ENCODE measurements at regions not wholly inside any gene's neighbourhood (a gene's known extent, or its start where the extent isn't known, plus 50 kb on each side); places are given as distances from the start of the nearest gene placed in this dataset.

DNA sequence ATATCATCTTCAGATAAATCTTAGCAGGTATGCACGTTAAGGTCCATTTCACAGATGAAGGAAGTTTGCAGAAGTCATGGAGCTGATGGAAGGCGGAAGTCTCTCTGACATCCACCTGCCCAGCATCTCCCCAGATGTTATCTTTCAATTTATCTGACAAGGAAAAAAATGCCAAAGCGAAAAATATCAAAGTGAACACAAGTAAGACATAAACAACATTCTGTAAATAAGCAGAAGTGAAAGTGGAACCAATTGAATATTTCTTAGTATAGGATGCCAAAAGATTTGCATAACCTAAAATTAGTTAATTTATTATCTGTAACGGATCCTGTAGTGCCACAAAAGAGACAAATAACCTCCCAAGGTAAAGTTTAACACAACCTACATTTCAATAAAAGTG, 73.6 kb upstream of the NEBL start:
- TF ChIP-seq CTCF (conservative IDR thresholded peaks at IDR 0.05 in 1 of 2, IDR thresholded peaks at IDR 0.05 in 1 of 2; ENCODE audit: low read depth in 1 of 2, low read length in 2 of 2) (no peak), EZH2 (IDR thresholded peaks at IDR 0.05; ENCODE audit: low read length, missing control alignments) (no peak)

GRCh38 chr10:20970044-20970443, 72.9 kb upstream of the NEBL start:
- H3K27me3 ChIP-seq (ENCODE audit: control insufficient read depth, insufficient read depth, low read length), result no peaks in the 10 kb centered on the region
- no peak overlapping the region for H2AFZ ChIP-seq (ENCODE audit: low read length)
- TF ChIP-seq EZH2 (IDR thresholded peaks at IDR 0.05; ENCODE audit: low read length, missing control alignments) (no peak), CTCF (conservative IDR thresholded peaks at IDR 0.05 in 1 of 2, IDR thresholded peaks at IDR 0.05 in 1 of 2; ENCODE audit: low read depth in 1 of 2, low read length in 2 of 2) (no peak)
- no peak overlapping the region for H3K27ac ChIP-seq (ENCODE audit: insufficient read depth, low read length)
- H3K4me2 ChIP-seq (ENCODE audit: extremely low read depth, insufficient read depth, low read length), result no peak overlapping the region
- no peaks in the 10 kb centered on the region for H3K4me1 ChIP-seq (ENCODE audit: control insufficient read depth, extremely low read depth, insufficient read depth, low read length)
- no peaks in the 10 kb centered on the region for H4K20me1 ChIP-seq (ENCODE audit: control insufficient read depth, extremely low read depth, insufficient read depth, low read length)
- H3K9ac ChIP-seq (ENCODE audit: insufficient read depth, low read length), result no peak overlapping the region
- DNase-seq (ENCODE audit: low read depth in 2 of 2), result peak; percentile 43 to 69
- H3K79me2 ChIP-seq (ENCODE audit: control insufficient read depth, insufficient read depth, low read length), result no peaks in the 10 kb centered on the region
- no peaks in the 10 kb centered on the region for H3K9me3 ChIP-seq (ENCODE audit: control insufficient read depth, insufficient read depth, low read depth, low read length)
- no peaks in the 10 kb centered on the region for H3K36me3 ChIP-seq (ENCODE audit: control insufficient read depth, insufficient read depth, low read length)
- H3K4me3 ChIP-seq (replicated peaks in 1 of 4; ENCODE audit: control extremely low read depth in 1 of 4, insufficient read depth in 1 of 4, low read depth in 3 of 4, low read length in 4 of 4), result no peak overlapping the region

More for the DNA sequence above, 73.6 kb upstream of the NEBL start:
- DNase-seq (ENCODE audit: low read depth in 2 of 2), result no peak
- H3K79me2 ChIP-seq (ENCODE audit: control insufficient read depth, insufficient read depth, low read length), result no peaks in the 10 kb centered on the region
- H3K9ac ChIP-seq (ENCODE audit: insufficient read depth, low read length), result no peak overlapping the region
- H3K27ac ChIP-seq (ENCODE audit: insufficient read depth, low read length), result no peak overlapping the region
- no peaks in the 10 kb centered on the region for H3K27me3 ChIP-seq (ENCODE audit: control insufficient read depth, insufficient read depth, low read length)
- H3K36me3 ChIP-seq (ENCODE audit: control insufficient read depth, insufficient read depth, low read length), result no peaks in the 10 kb centered on the region
- no peaks in the 10 kb centered on the region for H4K20me1 ChIP-seq (ENCODE audit: control insufficient read depth, extremely low read depth, insufficient read depth, low read length)
- H3K4me2 ChIP-seq (ENCODE audit: extremely low read depth, insufficient read depth, low read length), result no peak overlapping the region
- no peak overlapping the region for H3K4me3 ChIP-seq (replicated peaks in 1 of 4; ENCODE audit: control extremely low read depth in 1 of 4, insufficient read depth in 1 of 4, low read depth in 3 of 4, low read length in 4 of 4)
- H3K4me1 ChIP-seq (ENCODE audit: control insufficient read depth, extremely low read depth, insufficient read depth, low read length), result no peaks in the 10 kb centered on the region
- no peaks in the 10 kb centered on the region for H3K9me3 ChIP-seq (ENCODE audit: control insufficient read depth, insufficient read depth, low read depth, low read length)
- no peak overlapping the region for H2AFZ ChIP-seq (ENCODE audit: low read length)

- TF ChIP-seq CTCF (conservative IDR thresholded peaks at IDR 0.05 in 1 of 2, IDR thresholded peaks at IDR 0.05 in 1 of 2; ENCODE audit: low read depth in 1 of 2, low read length in 2 of 2), result no peak
- no peak for TF ChIP-seq EZH2 (IDR thresholded peaks at IDR 0.05; ENCODE audit: low read length, missing control alignments)
- Histone ChIP-seq H3K79me2 (ENCODE audit: control insufficient read depth, insufficient read depth, low read length) (no peaks in the 10 kb centered on the region), H3K9me3 (ENCODE audit: control insufficient read depth, insufficient read depth, low read depth, low read length) (no peaks in the 10 kb centered on the region), H4K20me1 (ENCODE audit: control insufficient read depth, extremely low read depth, insufficient read depth, low read length) (no peaks in the 10 kb centered on the region), H3K4me2 (ENCODE audit: extremely low read depth, insufficient read depth, low read length) (no peak overlapping the region), H3K27ac (ENCODE audit: insufficient read depth, low read length) (no peak overlapping the region), H3K4me3 (replicated peaks in 1 of 4; ENCODE audit: control extremely low read depth in 1 of 4, insufficient read depth in 1 of 4, low read depth in 3 of 4, low read length in 4 of 4) (no peak overlapping the region), H2AFZ (ENCODE audit: low read length) (no peak overlapping the region), H3K36me3 (ENCODE audit: control insufficient read depth, insufficient read depth, low read length) (no peaks in the 10 kb centered on the region), H3K4me1 (ENCODE audit: control insufficient read depth, extremely low read depth, insufficient read depth, low read length) (no peaks in the 10 kb centered on the region), H3K9ac (ENCODE audit: insufficient read depth, low read length) (no peak overlapping the region), H3K27me3 (ENCODE audit: control insufficient read depth, insufficient read depth, low read length) (no peaks in the 10 kb centered on the region)
- DNase-seq (ENCODE audit: low read depth in 2 of 2), result no peak
These were observed 69.3 kb upstream of the NEBL start for GRCh38 chr10:20966426-20966825.
